GM12878 (cell line): ENCODE measurements at regions not wholly inside any gene's neighbourhood (a gene's known extent, or its start where the extent isn't known, plus 50 kb on each side); places are given as distances from the start of the nearest gene placed in this dataset.

Experiments
- ASH2L ChIP-seq: fragments of 300-600, 200-600 bp; sonication (generic); IDR thresholded peaks from 2 replicates; pipeline ENCODE4 v1.6.1; 2017; ENCODE audit warnings: low read depth, mild to moderate bottlenecking, borderline replicate concordance
- BHLHE40 ChIP-seq, 2 experiments: fragments of 450-650 bp in 1 of 2; IDR thresholded peaks; 2 replicates each; pipeline ENCODE4 v1.6.1; 2011 to 2017; ENCODE audit warnings: low read depth in 2 of 2, borderline replicate concordance in 1 of 2, improper control_type of control experiment in 1 of 2, low read length in 1 of 2, mild to moderate bottlenecking in 1 of 2
- BMI1 ChIP-seq: fragments of 450-650 bp; IDR thresholded peaks from 2 replicates; pipeline ENCODE4 v1.6.1; 2016; ENCODE audit warnings: mild to moderate bottlenecking, moderate library complexity, borderline replicate concordance
- EED ChIP-seq: sonication (generic); IDR thresholded peaks from 2 replicates; pipeline ENCODE4 v1.6.1; 2016; ENCODE audit warnings: antibody characterized with exemption, low read depth
- ESRRA ChIP-seq: IDR thresholded peaks from 2 replicates; pipeline ENCODE4 v1.6.1; 2012; ENCODE audit warnings: mild to moderate bottlenecking, low read length, improper control_type of control experiment
- EZH2 ChIP-seq: IDR thresholded peaks from 2 replicates; pipeline ENCODE4 v1.6.1; 2012; ENCODE audit warnings: low read depth, mild to moderate bottlenecking, control low read depth, inconsistent platforms, low read length, borderline replicate concordance; ENCODE audit not compliant: control insufficient read depth
- IKZF1 ChIP-seq: fragments of 450-650 bp; conservative IDR thresholded peaks from 2 replicates; pipeline ENCODE4 v1.6.1; 2017; ENCODE audit warnings: antibody characterized with exemption, mild to moderate bottlenecking
- IKZF2 ChIP-seq, 2 experiments: fragments of 450-650 bp; IDR thresholded peaks; 2 replicates each; pipeline ENCODE4 v1.6.1; 2017; ENCODE audit warnings: mild to moderate bottlenecking in 2 of 2, moderate library complexity in 2 of 2
- IRF3 ChIP-seq: fragments of 450-650 bp; IDR thresholded peaks from 2 replicates; pipeline ENCODE4 v1.6.1; 2014; ENCODE audit warnings: mild to moderate bottlenecking
- LARP7 ChIP-seq: fragments of 450-650 bp; IDR thresholded peaks from 2 replicates; pipeline ENCODE4 v1.6.1; 2017; ENCODE audit warnings: mild to moderate bottlenecking
- PAX8 ChIP-seq: fragments of 450-650 bp; IDR thresholded peaks from 2 replicates; pipeline ENCODE4 v1.6.1; 2017; ENCODE audit warnings: mild to moderate bottlenecking, moderate library complexity
- SUZ12 ChIP-seq: fragments of 200-600 bp; sonication (generic); IDR thresholded peaks from one replicate; pipeline ENCODE4 v1.6.1; 2018; ENCODE audit warnings: antibody characterized with exemption, mild to moderate bottlenecking; ENCODE audit not compliant: unreplicated experiment
- WRNIP1 ChIP-seq: IDR thresholded peaks from 2 replicates; pipeline ENCODE4 v1.6.1; 2011; ENCODE audit warnings: low read depth, low read length, improper control_type of control experiment, borderline replicate concordance
- YBX1 ChIP-seq: fragments of 450-650 bp; IDR thresholded peaks from 2 replicates; pipeline ENCODE4 v1.6.1; 2016; ENCODE audit warnings: antibody characterized with exemption
- YY1 ChIP-seq: IDR thresholded peaks from 2 replicates; pipeline ENCODE4 v1.6.1; 2011; ENCODE audit warnings: low read depth, mild to moderate bottlenecking, low read length
- ZNF274 ChIP-seq: IDR thresholded peaks from one replicate; pipeline ENCODE4 v1.8.0; 2011; ENCODE audit not compliant: insufficient read length, insufficient read depth
- ZNF384 ChIP-seq: IDR thresholded peaks from 2 replicates; pipeline ENCODE4 v1.6.1; 2012; ENCODE audit warnings: low read depth, mild to moderate bottlenecking, low read length, improper control_type of control experiment, borderline replicate concordance
- TF ChIP-seq, protein P1 (sequence below): fragments of 450-650 bp; IDR thresholded peaks from 2 replicates; pipeline ENCODE4 v1.6.1; 2017; ENCODE audit warnings: mild to moderate bottlenecking
- TF ChIP-seq, protein P2 (sequence below): fragments of 450-650 bp; IDR thresholded peaks from 2 replicates; pipeline ENCODE4 v1.6.1; 2017; ENCODE audit warnings: mild to moderate bottlenecking, moderate library complexity
- TF ChIP-seq, protein P3 (sequence below): IDR thresholded peaks from 2 replicates; pipeline ENCODE4 v1.6.1; 2012; ENCODE audit warnings: improper control_type of control experiment, low read depth, low read length; ENCODE audit not compliant: insufficient replicate concordance

DNA sequence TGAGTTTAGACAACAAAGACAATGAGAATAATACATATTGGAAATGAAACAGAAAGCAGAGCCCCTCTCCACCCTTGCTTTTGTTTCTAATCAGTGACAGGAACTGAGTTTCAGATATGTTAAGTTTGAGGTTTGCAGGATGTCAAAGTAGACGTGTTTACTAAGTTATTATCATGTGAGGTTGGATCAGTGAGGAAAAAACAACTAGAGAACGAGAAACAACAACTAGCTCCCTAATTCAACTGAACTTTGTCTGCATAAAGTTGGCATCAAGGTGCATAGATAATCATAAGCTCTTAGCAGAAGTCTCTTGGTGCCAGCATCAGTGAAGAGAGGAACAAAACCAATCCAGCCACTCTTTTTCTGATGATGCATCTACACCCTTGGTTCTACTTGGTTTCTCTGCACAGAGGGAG lies 491.1 kb upstream of the NR2F2 start (continued):
- TF ChIP-seq SUZ12 (no peak), IKZF2 (IDR thresholded peaks at IDR 0.05) (peak; percentile 51 to 62; a peak in 1 of 4 replicates), PAX8 (no peak), LARP7 (no peak), BMI1 (0 out of 2 replicates have a peak, but pooled peaks have one; percentile 35), ESRRA (no peak), BHLHE40 (IDR thresholded peaks at IDR 0.05; ENCODE audit: borderline replicate concordance in 1 of 2, low read depth in 2 of 2, low read length in 1 of 2) (peak; percentile 61 to 62), ZNF384 (no peak), ASH2L (no peak), EED (no peak), ZNF274 (no peak), YY1 (no peak), YBX1 (no peak), IRF3 (no peak), EZH2 (no peak), IKZF1 (peak; percentile 63), WRNIP1 (no peak)
- TF ChIP-seq, protein P1, sequence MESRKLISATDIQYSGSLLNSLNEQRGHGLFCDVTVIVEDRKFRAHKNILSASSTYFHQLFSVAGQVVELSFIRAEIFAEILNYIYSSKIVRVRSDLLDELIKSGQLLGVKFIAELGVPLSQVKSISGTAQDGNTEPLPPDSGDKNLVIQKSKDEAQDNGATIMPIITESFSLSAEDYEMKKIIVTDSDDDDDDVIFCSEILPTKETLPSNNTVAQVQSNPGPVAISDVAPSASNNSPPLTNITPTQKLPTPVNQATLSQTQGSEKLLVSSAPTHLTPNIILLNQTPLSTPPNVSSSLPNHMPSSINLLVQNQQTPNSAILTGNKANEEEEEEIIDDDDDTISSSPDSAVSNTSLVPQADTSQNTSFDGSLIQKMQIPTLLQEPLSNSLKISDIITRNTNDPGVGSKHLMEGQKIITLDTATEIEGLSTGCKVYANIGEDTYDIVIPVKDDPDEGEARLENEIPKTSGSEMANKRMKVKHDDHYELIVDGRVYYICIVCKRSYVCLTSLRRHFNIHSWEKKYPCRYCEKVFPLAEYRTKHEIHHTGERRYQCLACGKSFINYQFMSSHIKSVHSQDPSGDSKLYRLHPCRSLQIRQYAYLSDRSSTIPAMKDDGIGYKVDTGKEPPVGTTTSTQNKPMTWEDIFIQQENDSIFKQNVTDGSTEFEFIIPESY: no peak
- TF ChIP-seq, protein P2, sequence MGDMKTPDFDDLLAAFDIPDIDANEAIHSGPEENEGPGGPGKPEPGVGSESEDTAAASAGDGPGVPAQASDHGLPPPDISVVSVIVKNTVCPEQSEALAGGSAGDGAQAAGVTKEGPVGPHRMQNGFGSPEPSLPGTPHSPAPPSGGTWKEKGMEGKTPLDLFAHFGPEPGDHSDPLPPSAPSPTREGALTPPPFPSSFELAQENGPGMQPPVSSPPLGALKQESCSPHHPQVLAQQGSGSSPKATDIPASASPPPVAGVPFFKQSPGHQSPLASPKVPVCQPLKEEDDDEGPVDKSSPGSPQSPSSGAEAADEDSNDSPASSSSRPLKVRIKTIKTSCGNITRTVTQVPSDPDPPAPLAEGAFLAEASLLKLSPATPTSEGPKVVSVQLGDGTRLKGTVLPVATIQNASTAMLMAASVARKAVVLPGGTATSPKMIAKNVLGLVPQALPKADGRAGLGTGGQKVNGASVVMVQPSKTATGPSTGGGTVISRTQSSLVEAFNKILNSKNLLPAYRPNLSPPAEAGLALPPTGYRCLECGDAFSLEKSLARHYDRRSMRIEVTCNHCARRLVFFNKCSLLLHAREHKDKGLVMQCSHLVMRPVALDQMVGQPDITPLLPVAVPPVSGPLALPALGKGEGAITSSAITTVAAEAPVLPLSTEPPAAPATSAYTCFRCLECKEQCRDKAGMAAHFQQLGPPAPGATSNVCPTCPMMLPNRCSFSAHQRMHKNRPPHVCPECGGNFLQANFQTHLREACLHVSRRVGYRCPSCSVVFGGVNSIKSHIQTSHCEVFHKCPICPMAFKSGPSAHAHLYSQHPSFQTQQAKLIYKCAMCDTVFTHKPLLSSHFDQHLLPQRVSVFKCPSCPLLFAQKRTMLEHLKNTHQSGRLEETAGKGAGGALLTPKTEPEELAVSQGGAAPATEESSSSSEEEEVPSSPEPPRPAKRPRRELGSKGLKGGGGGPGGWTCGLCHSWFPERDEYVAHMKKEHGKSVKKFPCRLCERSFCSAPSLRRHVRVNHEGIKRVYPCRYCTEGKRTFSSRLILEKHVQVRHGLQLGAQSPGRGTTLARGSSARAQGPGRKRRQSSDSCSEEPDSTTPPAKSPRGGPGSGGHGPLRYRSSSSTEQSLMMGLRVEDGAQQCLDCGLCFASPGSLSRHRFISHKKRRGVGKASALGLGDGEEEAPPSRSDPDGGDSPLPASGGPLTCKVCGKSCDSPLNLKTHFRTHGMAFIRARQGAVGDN: peak; percentile 70; the same call in 1 of the 2 replicates
- TF ChIP-seq, protein P3, sequence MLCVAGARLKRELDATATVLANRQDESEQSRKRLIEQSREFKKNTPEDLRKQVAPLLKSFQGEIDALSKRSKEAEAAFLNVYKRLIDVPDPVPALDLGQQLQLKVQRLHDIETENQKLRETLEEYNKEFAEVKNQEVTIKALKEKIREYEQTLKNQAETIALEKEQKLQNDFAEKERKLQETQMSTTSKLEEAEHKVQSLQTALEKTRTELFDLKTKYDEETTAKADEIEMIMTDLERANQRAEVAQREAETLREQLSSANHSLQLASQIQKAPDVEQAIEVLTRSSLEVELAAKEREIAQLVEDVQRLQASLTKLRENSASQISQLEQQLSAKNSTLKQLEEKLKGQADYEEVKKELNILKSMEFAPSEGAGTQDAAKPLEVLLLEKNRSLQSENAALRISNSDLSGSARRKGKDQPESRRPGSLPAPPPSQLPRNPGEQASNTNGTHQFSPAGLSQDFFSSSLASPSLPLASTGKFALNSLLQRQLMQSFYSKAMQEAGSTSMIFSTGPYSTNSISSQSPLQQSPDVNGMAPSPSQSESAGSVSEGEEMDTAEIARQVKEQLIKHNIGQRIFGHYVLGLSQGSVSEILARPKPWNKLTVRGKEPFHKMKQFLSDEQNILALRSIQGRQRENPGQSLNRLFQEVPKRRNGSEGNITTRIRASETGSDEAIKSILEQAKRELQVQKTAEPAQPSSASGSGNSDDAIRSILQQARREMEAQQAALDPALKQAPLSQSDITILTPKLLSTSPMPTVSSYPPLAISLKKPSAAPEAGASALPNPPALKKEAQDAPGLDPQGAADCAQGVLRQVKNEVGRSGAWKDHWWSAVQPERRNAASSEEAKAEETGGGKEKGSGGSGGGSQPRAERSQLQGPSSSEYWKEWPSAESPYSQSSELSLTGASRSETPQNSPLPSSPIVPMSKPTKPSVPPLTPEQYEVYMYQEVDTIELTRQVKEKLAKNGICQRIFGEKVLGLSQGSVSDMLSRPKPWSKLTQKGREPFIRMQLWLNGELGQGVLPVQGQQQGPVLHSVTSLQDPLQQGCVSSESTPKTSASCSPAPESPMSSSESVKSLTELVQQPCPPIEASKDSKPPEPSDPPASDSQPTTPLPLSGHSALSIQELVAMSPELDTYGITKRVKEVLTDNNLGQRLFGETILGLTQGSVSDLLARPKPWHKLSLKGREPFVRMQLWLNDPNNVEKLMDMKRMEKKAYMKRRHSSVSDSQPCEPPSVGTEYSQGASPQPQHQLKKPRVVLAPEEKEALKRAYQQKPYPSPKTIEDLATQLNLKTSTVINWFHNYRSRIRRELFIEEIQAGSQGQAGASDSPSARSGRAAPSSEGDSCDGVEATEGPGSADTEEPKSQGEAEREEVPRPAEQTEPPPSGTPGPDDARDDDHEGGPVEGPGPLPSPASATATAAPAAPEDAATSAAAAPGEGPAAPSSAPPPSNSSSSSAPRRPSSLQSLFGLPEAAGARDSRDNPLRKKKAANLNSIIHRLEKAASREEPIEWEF: no peak
